IPS-15b (cell line): ENCODE measurements at regions not wholly inside any gene's neighbourhood (a gene's known extent, or its start where the extent isn't known, plus 50 kb on each side); places are given as distances from the start of the nearest gene placed in this dataset.

Experiments
- H3K27me3 ChIP-seq: one replicate; pipeline ENCODE4 v1.6.1; 2013; ENCODE audit warnings: low read length; ENCODE audit not compliant: control insufficient read depth, insufficient read depth
- H3K36me3 ChIP-seq: one replicate; pipeline ENCODE4 v1.6.1; 2013; ENCODE audit warnings: low read length; ENCODE audit not compliant: control insufficient read depth, insufficient read depth
- H3K4me1 ChIP-seq: one replicate; pipeline ENCODE4 v1.6.1; 2013; ENCODE audit warnings: mild to moderate bottlenecking, low read length; ENCODE audit not compliant: control insufficient read depth, insufficient read depth
- H3K4me3 ChIP-seq: one replicate; pipeline ENCODE4 v1.5.1; 2013; ENCODE audit warnings: low read depth, low read length
- H3K9ac ChIP-seq: one replicate; pipeline ENCODE4 v1.6.1; 2013; ENCODE audit warnings: low read depth, mild to moderate bottlenecking, low read length
- H3K9me3 ChIP-seq: one replicate; pipeline ENCODE4 v1.6.1; 2013; ENCODE audit warnings: mild to moderate bottlenecking, low read length; ENCODE audit not compliant: control insufficient read depth, insufficient read depth

DNA sequence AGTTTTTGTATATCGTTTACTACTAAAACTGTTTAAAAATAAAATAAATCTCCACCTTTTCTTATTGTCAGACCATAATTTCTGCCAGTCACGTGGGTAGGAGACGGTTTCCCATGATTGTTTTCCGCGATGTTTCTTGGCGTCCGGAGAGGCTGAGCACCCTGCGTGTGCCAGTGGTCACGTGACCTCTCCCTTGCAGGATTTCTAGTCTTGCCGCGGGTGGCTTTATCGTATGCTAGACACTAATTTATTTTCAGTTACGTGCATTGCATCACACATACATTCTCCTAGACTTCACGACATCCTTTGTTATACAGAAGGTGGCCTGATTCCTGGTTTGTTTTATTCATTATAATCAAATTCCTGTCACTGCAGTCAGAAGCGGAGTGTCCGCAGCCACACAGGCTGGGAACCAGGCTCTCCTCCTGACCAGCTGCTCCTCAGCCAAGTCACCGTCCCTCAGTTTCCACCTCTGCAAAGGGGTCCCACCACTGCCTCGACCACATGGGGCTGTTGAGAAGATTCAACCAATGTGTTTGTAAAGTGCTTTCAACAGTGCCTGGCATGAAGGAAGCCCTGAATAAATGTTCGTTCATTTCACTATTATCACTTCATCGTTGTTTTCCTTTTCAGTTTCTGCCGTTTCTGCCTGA lies 203.2 kb upstream of the PPP2R2D start:
- Histone ChIP-seq H3K4me1 (no peaks in the 10 kb centered on the region), H3K36me3 (no peaks in the 10 kb centered on the region), H3K27me3 (no peaks in the 10 kb centered on the region), H3K9me3 (no peaks in the 10 kb centered on the region), H3K4me3 (no peak overlapping the region), H3K9ac (no peak overlapping the region)

DNA sequence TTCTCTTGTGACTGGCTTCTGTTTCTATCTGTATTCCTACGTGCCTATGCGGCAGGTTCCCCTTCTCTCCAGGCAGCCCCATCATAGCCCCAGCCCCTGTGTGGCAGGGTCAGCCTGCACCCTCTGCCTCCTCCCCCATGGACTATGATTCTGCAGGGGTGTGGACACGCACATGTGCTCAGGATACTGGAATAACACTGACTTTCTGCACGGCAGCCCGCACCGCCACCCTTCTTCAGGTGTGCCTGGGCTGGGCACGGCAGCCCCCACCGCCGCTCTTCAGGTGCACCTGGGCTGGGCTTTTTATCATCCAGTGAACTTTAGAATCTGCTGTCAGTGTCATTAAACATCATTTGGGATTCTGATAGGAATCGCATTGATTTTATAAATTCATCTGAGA lies 202.6 kb upstream of the PPP2R2D start:
- H3K4me1 ChIP-seq: no peaks in the 10 kb centered on the region

DNA sequence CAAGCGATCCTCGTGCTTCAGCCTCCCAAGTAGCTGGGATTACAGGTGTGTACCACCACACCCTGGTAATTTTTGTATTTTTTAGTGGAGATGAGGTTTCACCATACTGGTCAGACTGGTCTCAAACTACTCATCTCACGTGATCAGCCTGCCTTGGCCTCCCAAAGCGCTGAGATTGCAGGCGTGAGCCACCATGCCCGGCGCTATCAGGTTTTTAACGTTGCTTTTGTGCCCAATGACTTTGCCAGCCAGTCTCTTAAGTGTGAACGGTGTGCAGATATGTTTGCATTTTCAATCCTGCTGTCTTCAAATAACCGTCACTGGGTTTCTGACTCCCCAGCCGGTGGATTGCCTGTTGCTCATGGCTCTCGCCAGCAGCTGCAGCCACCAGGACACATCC lies 201.8 kb upstream of the PPP2R2D start:
- no peak overlapping the region for H3K9ac ChIP-seq
- no peak overlapping the region for H3K4me3 ChIP-seq
- H3K27me3 ChIP-seq: no peaks in the 10 kb centered on the region
- no peaks in the 10 kb centered on the region for H3K9me3 ChIP-seq
- H3K4me1 ChIP-seq: no peaks in the 10 kb centered on the region
- no peaks in the 10 kb centered on the region for H3K36me3 ChIP-seq

More for the DNA sequence above, 202.6 kb upstream of the PPP2R2D start:
- Histone ChIP-seq H3K9ac (no peak overlapping the region), H3K27me3 (no peaks in the 10 kb centered on the region), H3K4me3 (no peak overlapping the region), H3K9me3 (no peaks in the 10 kb centered on the region), H3K36me3 (no peaks in the 10 kb centered on the region)

DNA sequence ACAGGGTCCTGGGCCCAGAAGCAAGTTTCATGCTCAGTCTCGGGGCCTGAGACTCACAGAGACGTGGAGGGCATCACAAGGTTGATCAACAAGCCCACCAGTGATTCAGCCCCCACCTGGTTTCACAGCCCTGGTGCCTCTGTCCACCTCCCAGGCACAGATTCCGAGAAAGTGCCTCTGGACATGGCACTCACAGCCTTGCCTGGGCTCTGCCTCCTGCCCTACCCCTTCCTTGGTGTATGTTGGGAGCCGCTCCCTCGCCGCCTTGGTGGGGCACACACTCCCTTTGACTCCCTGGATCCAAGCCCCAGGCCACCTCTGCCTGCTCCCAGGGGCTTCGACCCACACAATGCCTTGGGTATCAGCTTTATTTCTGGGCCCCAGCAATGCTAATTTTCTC lies 200.8 kb upstream of the PPP2R2D start:
- H3K4me1 ChIP-seq: no peaks in the 10 kb centered on the region
- no peaks in the 10 kb centered on the region for H3K27me3 ChIP-seq
- no peak overlapping the region for H3K9ac ChIP-seq
- no peaks in the 10 kb centered on the region for H3K36me3 ChIP-seq
- H3K4me3 ChIP-seq: no peak overlapping the region
- H3K9me3 ChIP-seq: no peaks in the 10 kb centered on the region

DNA sequence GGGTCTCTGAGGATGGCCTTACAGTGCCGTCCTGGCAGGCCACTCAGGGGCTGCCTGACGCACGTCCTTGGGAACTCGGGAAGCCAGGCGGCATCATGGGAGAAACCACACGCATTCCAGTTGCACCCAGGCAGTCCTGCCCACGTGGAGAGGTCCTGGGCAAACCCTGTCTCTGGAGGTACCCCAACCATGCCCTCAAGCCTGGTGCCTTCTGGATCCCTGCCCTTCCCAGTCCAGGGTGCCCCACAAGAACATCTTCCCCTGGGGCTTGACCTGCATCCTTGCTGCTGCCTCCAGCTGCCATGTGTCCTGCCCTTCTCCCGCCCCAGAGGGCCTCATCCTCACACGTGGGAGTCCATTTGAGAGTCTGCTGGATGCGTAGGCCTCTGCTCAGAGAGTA lies 200.3 kb upstream of the PPP2R2D start:
- Histone ChIP-seq H3K36me3 (no peaks in the 10 kb centered on the region), H3K4me3 (no peak overlapping the region), H3K9me3 (no peaks in the 10 kb centered on the region)

DNA sequence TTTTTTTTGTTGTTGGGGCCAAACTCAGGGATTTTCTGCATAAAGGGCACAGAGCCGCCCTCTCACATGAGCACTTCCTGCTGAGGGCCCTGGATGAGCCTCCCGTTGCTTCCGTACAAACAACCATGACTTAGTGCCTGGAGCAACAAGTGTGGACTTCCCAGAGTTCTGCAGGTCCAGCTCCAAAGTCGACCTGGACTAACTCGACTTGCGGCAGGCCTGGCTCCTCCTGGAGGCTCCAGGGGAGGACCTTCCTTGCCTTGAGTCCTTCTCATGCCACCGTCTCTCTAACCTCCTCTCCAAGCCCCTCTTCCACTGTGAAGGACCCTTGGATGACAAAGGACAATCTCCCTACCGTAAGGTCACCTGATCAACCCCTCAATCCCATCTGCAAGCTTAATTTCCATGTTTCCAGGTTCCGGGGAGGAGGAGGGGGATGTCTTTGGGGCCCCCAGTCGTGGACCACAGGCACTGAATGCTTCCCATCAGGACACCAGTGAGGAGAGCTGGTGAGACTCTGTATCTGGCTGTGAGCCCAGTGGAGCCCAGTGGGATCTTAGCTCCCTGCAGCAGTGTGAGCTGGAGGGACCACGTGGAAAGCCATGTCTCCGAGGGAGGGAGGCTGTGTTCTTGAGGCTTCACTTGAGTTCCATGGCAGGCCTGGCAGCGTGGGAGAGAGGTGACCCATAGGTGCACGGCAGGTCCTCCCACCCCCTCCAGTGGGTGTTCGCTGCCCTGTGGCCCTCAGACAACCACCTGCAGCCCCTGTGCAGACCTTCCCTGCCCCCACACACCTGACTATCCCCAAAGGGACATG lies 199.5 kb upstream of the PPP2R2D start:
- Histone ChIP-seq H3K4me1 (no peaks in the 10 kb centered on the region), H3K9me3 (no peaks in the 10 kb centered on the region), H3K27me3 (no peaks in the 10 kb centered on the region)

More for the DNA sequence above, 200.3 kb upstream of the PPP2R2D start:
- Histone ChIP-seq H3K4me1 (no peaks in the 10 kb centered on the region), H3K27me3 (no peaks in the 10 kb centered on the region), H3K9ac (no peak overlapping the region)

DNA sequence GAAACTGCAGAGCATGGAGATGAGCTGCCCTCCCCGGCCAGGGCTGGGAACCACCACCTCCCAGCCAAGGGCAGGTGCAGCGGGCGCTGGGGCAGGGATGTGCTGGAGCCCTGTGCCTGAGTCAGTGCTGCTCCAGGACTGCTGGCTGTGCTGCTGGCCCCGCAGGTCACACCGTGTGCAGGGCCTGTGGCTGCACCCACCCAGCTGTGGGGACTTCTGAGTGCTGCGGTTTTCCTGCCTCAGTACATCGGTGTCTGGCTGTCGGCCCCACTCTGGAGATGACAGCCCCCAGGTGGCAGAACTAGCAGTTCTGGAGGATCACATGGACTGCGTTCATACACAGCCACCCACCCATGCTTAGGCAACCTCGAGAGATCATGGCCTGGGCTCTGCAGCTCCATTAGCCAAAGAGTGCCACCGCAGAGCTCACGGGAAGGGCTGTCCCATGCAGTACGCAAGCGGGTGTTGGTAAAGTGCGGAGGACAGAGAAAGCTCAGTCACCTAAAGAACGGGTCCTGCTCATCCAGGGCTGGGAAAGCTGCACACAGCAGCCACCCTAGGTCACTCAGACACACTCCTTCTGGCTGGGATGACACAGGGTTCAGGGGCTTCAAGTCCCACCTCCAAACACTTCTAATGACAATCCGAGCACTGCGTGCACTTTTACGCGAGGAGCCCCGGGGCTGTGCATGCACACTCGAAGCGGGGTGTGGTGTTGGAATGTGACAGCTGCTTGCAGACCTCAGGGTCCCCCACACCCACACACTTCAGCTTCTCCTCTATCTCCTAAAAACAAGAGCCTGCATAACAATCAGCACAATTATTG lies 198.1 kb upstream of the PPP2R2D start:
- no peak overlapping the region for H3K9ac ChIP-seq
- H3K27me3 ChIP-seq: no peaks in the 10 kb centered on the region

More for the DNA sequence above, 199.5 kb upstream of the PPP2R2D start:
- no peak overlapping the region for H3K9ac ChIP-seq
- no peak overlapping the region for H3K4me3 ChIP-seq
- H3K36me3 ChIP-seq: no peaks in the 10 kb centered on the region

DNA sequence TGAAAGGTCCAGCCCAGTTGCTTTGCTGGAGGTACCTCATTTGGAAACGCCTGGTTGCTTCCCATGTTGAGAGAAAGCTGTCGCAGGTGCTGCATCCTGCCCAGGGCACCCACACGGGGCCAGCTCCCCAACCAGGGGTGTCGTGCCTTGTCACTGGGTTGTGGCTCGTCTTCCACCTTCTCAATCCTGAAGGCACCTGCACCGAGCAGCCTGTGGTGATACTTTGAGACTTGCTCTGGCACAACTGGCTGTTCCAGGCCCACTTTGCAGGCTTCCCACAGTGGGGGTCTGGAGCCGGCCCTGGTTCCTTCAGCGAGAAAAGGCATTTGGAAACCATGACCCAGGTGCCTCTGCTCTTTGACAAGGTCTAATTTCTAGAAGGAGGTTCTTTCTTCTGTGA lies 197.3 kb upstream of the PPP2R2D start:
- no peaks in the 10 kb centered on the region for H3K4me1 ChIP-seq
- no peak overlapping the region for H3K4me3 ChIP-seq
- H3K27me3 ChIP-seq: no peaks in the 10 kb centered on the region
- no peaks in the 10 kb centered on the region for H3K36me3 ChIP-seq
- no peaks in the 10 kb centered on the region for H3K9me3 ChIP-seq
- no peak overlapping the region for H3K9ac ChIP-seq

More for the DNA sequence above, 198.1 kb upstream of the PPP2R2D start:
- Histone ChIP-seq H3K4me1 (no peaks in the 10 kb centered on the region), H3K36me3 (no peaks in the 10 kb centered on the region), H3K4me3 (no peak overlapping the region), H3K9me3 (no peaks in the 10 kb centered on the region)

DNA sequence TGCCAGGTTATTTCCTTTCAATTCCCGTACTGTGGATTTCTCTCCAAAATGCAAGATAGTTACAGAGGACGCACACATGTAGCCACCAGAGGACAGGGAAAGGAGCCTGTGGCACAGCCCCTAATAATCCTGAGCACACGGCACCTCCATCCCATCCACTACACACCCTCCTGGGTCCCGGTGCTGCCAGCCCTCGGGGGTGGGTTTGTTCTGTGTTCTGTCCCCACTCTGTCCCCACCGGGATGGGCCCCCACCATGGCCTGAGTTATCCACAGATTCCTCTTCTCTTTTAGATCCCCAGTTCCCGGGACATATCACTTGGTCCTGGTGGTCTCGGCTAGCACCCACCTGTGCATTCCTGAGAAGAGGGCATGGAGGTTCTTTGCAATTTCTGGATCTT lies 196.9 kb upstream of the PPP2R2D start:
- H3K4me1 ChIP-seq: no peaks in the 10 kb centered on the region
- no peaks in the 10 kb centered on the region for H3K27me3 ChIP-seq
- no peaks in the 10 kb centered on the region for H3K9me3 ChIP-seq
- H3K36me3 ChIP-seq: no peaks in the 10 kb centered on the region
- no peak overlapping the region for H3K4me3 ChIP-seq
- no peak overlapping the region for H3K9ac ChIP-seq

DNA sequence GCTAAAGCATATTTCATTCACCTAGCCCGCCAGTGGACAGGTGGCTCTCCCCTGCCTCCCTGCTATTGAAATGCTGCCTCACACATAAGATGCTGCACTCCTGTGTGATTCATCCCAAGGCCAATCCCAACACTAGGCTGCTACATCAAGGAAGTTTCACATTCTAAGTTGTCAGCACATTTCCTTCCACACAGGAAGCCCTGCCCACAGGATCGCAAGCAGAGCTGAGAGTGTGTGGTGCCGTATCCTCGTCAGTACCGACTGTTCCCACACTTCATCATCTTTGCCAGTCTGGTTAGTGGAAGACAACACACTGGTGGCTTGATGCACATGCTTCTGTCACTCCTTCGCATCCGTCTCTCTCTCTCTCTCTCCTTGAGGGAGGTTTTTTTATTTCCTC lies 194.3 kb upstream of the PPP2R2D start:
- Histone ChIP-seq H3K27me3 (no peaks in the 10 kb centered on the region), H3K9ac (no peak overlapping the region), H3K9me3 (no peaks in the 10 kb centered on the region), H3K4me3 (no peak overlapping the region), H3K4me1 (no peaks in the 10 kb centered on the region), H3K36me3 (no peaks in the 10 kb centered on the region)

DNA sequence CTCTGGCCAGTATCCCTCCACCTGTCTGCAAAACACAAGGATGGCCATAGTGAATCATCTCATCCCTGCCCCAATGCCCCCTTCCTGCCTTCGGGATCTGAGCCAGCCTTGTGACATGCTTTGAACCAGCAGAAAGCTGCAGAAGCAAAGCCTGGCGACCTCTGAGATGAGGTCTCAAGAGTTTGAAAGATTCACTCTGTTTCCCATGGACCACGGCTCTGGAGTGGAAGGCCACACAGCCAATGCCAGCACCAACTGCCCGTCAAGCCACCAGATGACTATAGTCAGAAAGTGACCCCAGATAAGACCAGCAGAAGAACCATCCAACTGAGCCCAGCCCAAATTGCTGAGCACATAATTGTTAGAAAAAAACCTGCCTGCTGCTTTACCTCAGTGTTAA lies 193.9 kb upstream of the PPP2R2D start:
- Histone ChIP-seq H3K27me3 (no peaks in the 10 kb centered on the region), H3K36me3 (no peaks in the 10 kb centered on the region), H3K4me1 (no peaks in the 10 kb centered on the region), H3K4me3 (no peak overlapping the region), H3K9ac (no peak overlapping the region), H3K9me3 (no peaks in the 10 kb centered on the region)
